HEK293 (cell line): ENCODE measurements at regions not wholly inside any gene's neighbourhood (a gene's known extent, or its start where the extent isn't known, plus 50 kb on each side); places are given as distances from the start of the nearest gene placed in this dataset.

Source experiments
- CTCF ChIA-PET: fragments of 350-600 bp; formaldehyde crosslinking; extraction: SDS; loops from one replicate; lab custom pipeline; 2021; ENCODE audit warnings: antibody characterized with exemption; lab: Yijun Ruan, JAX
- POLR2A ChIA-PET: fragments of 300-600 bp; formaldehyde crosslinking; extraction: SDS; loops from one replicate; lab custom pipeline; 2020; ENCODE audit warnings: antibody characterized with exemption, inconsistent platforms; lab: Yijun Ruan, JAX
- H3K27ac ChIP-seq: fragments of 200-500 bp; sonication (Bioruptor generic); 2 replicates; pipeline ENCODE4 v1.5.1; 2014; ENCODE audit warnings: low read depth, low read length, control low read depth, inconsistent platforms; ENCODE audit errors: extremely low read depth
- H3K36me3 ChIP-seq, 2 experiments: fragments of 200-500 bp in 1 of 2; sonication (Bioruptor generic) in 1 of 2; 1 replicate in 1 of 2; 2 replicates in 1 of 2; pipeline ENCODE4 v1.5.1; 2014 to 2017; ENCODE audit warnings: inconsistent platforms in 2 of 2, low read length in 2 of 2; ENCODE audit not compliant: control insufficient read depth in 2 of 2, insufficient read depth in 1 of 2
- H3K4me1 ChIP-seq: fragments of 200-500 bp; sonication (Bioruptor generic); 2 replicates; pipeline ENCODE4 v1.5.1; 2014; ENCODE audit warnings: mild to moderate bottlenecking, low read length, inconsistent platforms; ENCODE audit not compliant: control insufficient read depth, insufficient read depth
- H3K4me3 ChIP-seq: 2 replicates; pipeline ENCODE4 v1.5.1; 2011; ENCODE audit warnings: low read depth, mild to moderate bottlenecking, control low read depth, low read length, moderate library complexity
- H3K9me3 ChIP-seq: fragments of 200-500 bp; sonication (Bioruptor generic); 2 replicates; pipeline ENCODE4 v1.5.1; 2014; ENCODE audit warnings: low read depth, low read length, inconsistent platforms; ENCODE audit not compliant: control insufficient read depth, insufficient read depth
- GLI2 ChIP-seq: fragments of 450-650 bp; formaldehyde crosslinking; IDR thresholded peaks from 2 replicates; pipeline ENCODE4; 2017; ENCODE audit warnings: missing biosample characterization, missing genetic modification characterization, low read depth, borderline replicate concordance
- HIC1 ChIP-seq: fragments of 450-650 bp; formaldehyde crosslinking; IDR thresholded peaks from 2 replicates; pipeline ENCODE4 v1.5.1; 2016; ENCODE audit warnings: missing biosample characterization, missing genetic modification characterization
- HOXC10 ChIP-seq: sonication (generic); formaldehyde crosslinking; IDR thresholded peaks from 2 replicates; pipeline ENCODE4 v1.8.1; 2023; ENCODE audit warnings: mild to moderate bottlenecking, missing genetic modification reagents
- INSM2 ChIP-seq: fragments of 450-650 bp; formaldehyde crosslinking; IDR thresholded peaks from 2 replicates; pipeline ENCODE4 v1.5.1; 2016; ENCODE audit warnings: missing biosample characterization, missing genetic modification characterization
- KLF9 ChIP-seq: fragments of 450-650 bp; formaldehyde crosslinking; IDR thresholded peaks from 2 replicates; pipeline ENCODE4 v1.5.1; 2016; ENCODE audit warnings: missing biosample characterization, missing genetic modification characterization, low read depth
- PRDM1 ChIP-seq: fragments of 450-650 bp; formaldehyde crosslinking; IDR thresholded peaks from 2 replicates; pipeline ENCODE4; 2016; ENCODE audit warnings: missing biosample characterization, missing genetic modification characterization
- REPIN1 ChIP-seq: fragments of 450-650 bp; formaldehyde crosslinking; IDR thresholded peaks from 2 replicates; pipeline ENCODE4 v1.5.1; 2017; ENCODE audit warnings: missing biosample characterization, missing genetic modification characterization, low read depth
- REST ChIP-seq: fragments of 450-650 bp; formaldehyde crosslinking; IDR thresholded peaks from 2 replicates; pipeline ENCODE4 v1.5.1; 2016; ENCODE audit warnings: missing biosample characterization, missing genetic modification characterization
- SCRT2 ChIP-seq: fragments of 450-650 bp; formaldehyde crosslinking; IDR thresholded peaks from 2 replicates; pipeline ENCODE4 v1.5.1; 2016; ENCODE audit warnings: missing biosample characterization, missing genetic modification characterization
- ZBTB11 ChIP-seq: fragments of 450-650 bp; formaldehyde crosslinking; conservative IDR thresholded peaks from 2 replicates; pipeline ENCODE4 v1.5.1; 2016; ENCODE audit warnings: low read depth, missing biosample characterization, missing genetic modification characterization
- ZFP41 ChIP-seq: fragments of 450-650 bp; formaldehyde crosslinking; IDR thresholded peaks from 2 replicates; pipeline ENCODE4 v1.5.1; 2016; ENCODE audit warnings: missing biosample characterization, missing genetic modification characterization, borderline replicate concordance
- ZNF175 ChIP-seq: fragments of 450-650 bp; formaldehyde crosslinking; IDR thresholded peaks from 2 replicates; pipeline ENCODE4 v1.5.1; 2016; ENCODE audit warnings: missing biosample characterization, missing genetic modification characterization
- ZNF514 ChIP-seq: fragments of 450-650 bp; formaldehyde crosslinking; IDR thresholded peaks from 2 replicates; pipeline ENCODE4 v1.5.1; 2016; ENCODE audit warnings: missing biosample characterization, missing genetic modification characterization
- ZNF555 ChIP-seq: fragments of 450-650 bp; formaldehyde crosslinking; conservative IDR thresholded peaks from 2 replicates; pipeline ENCODE4 v1.5.1; 2017; ENCODE audit warnings: missing biosample characterization, mild to moderate bottlenecking, missing genetic modification characterization, inconsistent platforms
- ZNF639 ChIP-seq: fragments of 450-650 bp; formaldehyde crosslinking; IDR thresholded peaks from 2 replicates; pipeline ENCODE4 v1.5.1; 2016; ENCODE audit warnings: missing biosample characterization, missing genetic modification characterization
- ZNF660 ChIP-seq: fragments of 450-650 bp; IDR thresholded peaks from 2 replicates; pipeline ENCODE4 v1.5.1; 2018; ENCODE audit warnings: missing biosample characterization, mild to moderate bottlenecking, missing genetic modification characterization
- ZNF670 ChIP-seq: fragments of 450-650 bp; formaldehyde crosslinking; IDR thresholded peaks from 2 replicates; pipeline ENCODE4 v1.5.1; 2016; ENCODE audit warnings: missing biosample characterization, missing genetic modification characterization, low read depth
- ZSCAN18 ChIP-seq: fragments of 450-650 bp; formaldehyde crosslinking; IDR thresholded peaks from 2 replicates; pipeline ENCODE4 v1.5.1; 2016; ENCODE audit warnings: missing biosample characterization, missing genetic modification characterization
- ZSCAN5A ChIP-seq: fragments of 450-650 bp; formaldehyde crosslinking; IDR thresholded peaks from 2 replicates; pipeline ENCODE4 v1.5.1; 2016; ENCODE audit warnings: missing biosample characterization, missing genetic modification characterization

- Histone ChIP-seq H3K4me3 (no peak overlapping the region), H3K9me3 (no peaks in the 10 kb centered on the region; the same call in none of the 2 replicates), H3K27ac (no peak overlapping the region), H3K36me3 (no peaks in the 10 kb centered on the region), H3K4me1 (no peaks in the 10 kb centered on the region)
- no peak for TF ChIP-seq ZSCAN18
- POLR2A ChIA-PET, result no interaction called here
- CTCF ChIA-PET, result interaction anchor here (0.6 kb wide), 1 partner anchor 202 kb away, joined by 3 read pairs; no protein-coding TSS in a partner anchor
Observed at GRCh38 chr21:20943561-20943997, 54.6 kb upstream of the NCAM2 start.

- no peaks in the 10 kb centered on the region for H3K36me3 ChIP-seq
- H3K27ac ChIP-seq, result no peak overlapping the region
- no peaks in the 10 kb centered on the region; the same call in none of the 2 replicates for H3K9me3 ChIP-seq
- TF ChIP-seq ZNF175 (tag by site-specific recombination) (no peak), REST (tag by site-specific recombination) (no peak), KLF9 (tag by site-specific recombination) (no peak), ZNF660 (tag by site-specific recombination) (no peak), INSM2 (tag by site-specific recombination) (no peak), SCRT2 (tag by site-specific recombination) (no peak), ZSCAN5A (no peak), PRDM1 (tag by site-specific recombination) (no peak), HOXC10 (CRISPR knock-in tag) (no peak), REPIN1 (tag by site-specific recombination) (no peak), HIC1 (tag by site-specific recombination) (no peak), ZNF670 (no peak), ZNF514 (no peak), ZFP41 (tag by site-specific recombination) (no peak), GLI2 (no peak), ZBTB11 (tag by site-specific recombination) (no peak), ZNF639 (tag by site-specific recombination) (no peak), ZNF555 (tag by site-specific recombination) (no peak)
- TF ChIP-seq, all 188 proteins: peak for 0
- CTCF ChIA-PET, result interaction anchor here (0.6 kb wide), 1 partner anchor 149 kb away, joined by 3 read pairs; no protein-coding TSS in a partner anchor
- POLR2A ChIA-PET, result no interaction called here
- no peaks in the 10 kb centered on the region for H3K4me1 ChIP-seq
- H3K4me3 ChIP-seq, result no peak overlapping the region
Observed at GRCh38 chr21:20944139-20944538, 54.1 kb upstream of the NCAM2 start.
